Esophagus mucosa (tissue), 1 donor: ENCODE measurements at regions not wholly inside any gene's neighbourhood (a gene's known extent, or its start where the extent isn't known, plus 50 kb on each side); places are given as distances from the start of the nearest gene placed in this dataset.

ENCODE experiments used
- ATAC-seq: fragments of 200-7000 bp; cut with Tn5 transposase; one replicate; pipeline ENCODE4 v1.9.1; 2020
- donor health status: DM: yes; HTN: yes; CAD: no.

- no peak for ATAC-seq
Observed at GRCh38 chr1:207971331-207972219, 60.6 kb upstream of the CD34 start.

DNA sequence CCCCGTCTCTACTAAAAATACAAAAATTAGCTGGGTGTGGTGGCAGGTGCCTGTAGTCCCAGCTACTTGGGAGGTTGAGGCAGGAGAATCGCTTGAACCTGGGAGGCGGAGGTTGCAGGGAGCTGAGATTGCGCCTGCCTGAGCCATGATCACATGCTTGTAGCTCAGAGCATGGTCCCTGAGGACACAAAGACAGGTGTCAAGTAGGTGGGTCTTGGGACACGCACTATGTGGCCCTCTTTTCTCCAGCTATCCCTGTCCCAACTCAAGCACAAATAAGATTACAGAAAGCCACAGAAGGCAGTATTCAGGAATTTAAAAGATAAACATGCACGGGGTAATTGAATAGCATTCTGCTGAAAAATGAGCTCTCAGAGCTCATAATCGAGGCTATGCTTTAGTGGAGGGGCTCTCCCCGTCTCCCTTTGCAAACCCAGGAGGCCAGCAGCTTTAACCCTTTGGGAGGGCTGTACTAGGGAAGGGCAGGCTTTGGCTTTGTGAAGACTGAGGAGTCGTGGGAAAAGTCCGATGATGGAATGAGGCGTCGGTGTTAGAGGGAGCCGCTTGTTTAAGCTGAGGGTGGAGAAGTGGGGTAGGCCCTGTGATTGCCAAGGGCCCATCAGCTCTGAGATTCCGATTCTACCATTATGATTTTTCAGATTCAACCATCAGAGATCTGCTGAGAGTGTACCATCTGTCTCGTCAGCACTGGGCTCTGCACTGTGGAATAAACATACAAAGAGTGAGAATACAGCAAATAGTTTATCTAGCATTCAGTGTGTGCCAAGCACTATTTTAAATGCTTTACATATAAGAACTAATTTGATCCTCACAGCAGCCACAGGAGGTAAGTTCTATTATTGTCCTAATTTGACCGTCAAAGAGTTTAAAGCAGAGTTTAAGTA is 59.7 kb upstream of the CD34 start:
- no peak for ATAC-seq

- no peak for ATAC-seq
Observed at GRCh38 chr1:207969528-207969927, 58.6 kb upstream of the CD34 start.

- ATAC-seq = no peak
Observed at GRCh38 chr1:207968521-207969009, 57.6 kb upstream of the CD34 start.

GRCh38 chr1:207967703-207968102 is 56.8 kb upstream of the CD34 start:
- ATAC-seq = no peak

- ATAC-seq = no peak
Observed at GRCh38 chr1:207966521-207966920, 55.6 kb upstream of the CD34 start.

GRCh38 chr1:207965392-207966387 is 54.8 kb upstream of the CD34 start:
- no peak for ATAC-seq

GRCh38 chr1:207964195-207964966 is 53.5 kb upstream of the CD34 start:
- no peak for ATAC-seq

DNA sequence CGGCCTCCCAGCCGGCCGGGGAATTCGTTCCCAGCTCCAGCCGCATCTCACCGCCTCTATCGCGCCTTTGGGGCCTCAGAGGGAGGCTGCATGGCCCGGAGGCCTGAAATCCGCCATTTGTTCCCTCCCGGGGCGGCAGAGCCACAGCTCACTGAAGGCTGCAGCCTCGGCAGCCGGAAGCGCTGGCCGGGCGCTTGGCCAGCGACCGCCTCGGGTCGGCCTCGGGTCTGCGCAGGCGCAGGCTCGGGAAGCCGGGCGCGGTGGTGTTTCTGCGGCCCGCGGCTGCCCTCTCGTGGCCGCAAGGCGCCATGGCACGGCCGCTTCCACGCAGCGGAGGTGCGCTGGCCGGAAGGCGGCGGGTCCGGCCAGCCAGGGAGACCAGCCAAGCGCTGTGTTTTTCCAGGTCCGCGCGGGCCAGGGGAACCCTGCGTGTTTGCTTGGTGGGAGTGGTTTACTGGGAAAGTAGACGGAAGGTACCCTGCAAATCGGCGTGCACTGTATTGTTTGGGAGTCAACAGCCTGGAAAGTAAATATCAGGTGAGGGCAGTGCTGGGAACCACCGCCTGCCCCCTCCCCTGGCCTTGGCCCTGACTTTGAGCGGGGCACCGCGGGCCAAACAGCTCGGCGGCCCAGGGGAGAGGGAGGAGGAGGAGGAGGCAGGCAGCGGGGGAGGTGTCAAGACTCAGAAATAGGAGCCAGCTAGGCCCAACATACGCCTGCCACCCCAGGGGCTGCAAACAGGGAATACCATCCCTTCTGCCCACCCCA is 52.7 kb upstream of the CD34 start:
- ATAC-seq = peak; percentile 95

- peak; percentile 14 for ATAC-seq
Observed at GRCh38 chr1:207962716-207963426, 51.9 kb upstream of the CD34 start.
